Transverse colon (tissue), 4 donors: ENCODE measurements at regions not wholly inside any gene's neighbourhood (a gene's known extent, or its start where the extent isn't known, plus 50 kb on each side); places are given as distances from the start of the nearest gene placed in this dataset.

Source experiments
- CTCF ChIP-seq, 5 experiments: fragments of 200-600 bp in 3 of 5; fragments of 450-650 bp in 2 of 5; sonication (generic) in 3 of 5; IDR thresholded peaks; 1 replicate in 2 of 5; 2 replicates in 3 of 5; pipeline ENCODE4 v1.5.1; 2016 to 2017; ENCODE audit warnings: antibody characterized with exemption in 5 of 5, inconsistent platforms in 3 of 5, mild to moderate bottlenecking in 2 of 5, moderate library complexity in 1 of 5
- EP300 ChIP-seq: sonication (generic); formaldehyde crosslinking; IDR thresholded peaks from one replicate; pipeline ENCODE4 v1.6.1; 2017; ENCODE audit warnings: antibody characterized with exemption, low read depth
- POLR2A ChIP-seq: fragments of 450-650 bp; IDR thresholded peaks from one replicate; pipeline ENCODE4 v1.6.1; 2016; ENCODE audit warnings: antibody characterized with exemption, mild to moderate bottlenecking, moderate library complexity
- POLR2AphosphoS5 ChIP-seq, 3 donors: sonication (generic); formaldehyde crosslinking; IDR thresholded peaks; one replicate each; pipeline ENCODE4 v1.6.1; 2016; ENCODE audit warnings: antibody characterized with exemption in 3 of 3

- no peak for TF ChIP-seq CTCF (IDR thresholded peaks at IDR 0.05)
- no peak for TF ChIP-seq POLR2AphosphoS5 (IDR thresholded peaks at IDR 0.05)
- no peak for TF ChIP-seq POLR2A
- no peak for TF ChIP-seq EP300
Measured at GRCh38 chr20:10978019-10978702, 304.4 kb upstream of the JAG1 start.
